ENCODE measurements at regions not wholly inside any gene's neighbourhood (a gene's known extent, or its start where the extent isn't known, plus 50 kb on each side); places are given as distances from the start of the nearest gene placed in this dataset.

GRCh38 chr22:49577168-49578060 lies 250.3 kb downstream of the BRD1 start:
- in situ Hi-C loops (cut with HindIII; ENCODE audit: low pct_unique_long_range_greater_than_20kb, low sequenced_read_pairs): no loop called here
- DNase-seq (ENCODE audit: low read depth, low spot score): no peak

- no peak for DNase-seq (ENCODE audit: low read depth, low spot score)
- in situ Hi-C loops (cut with HindIII; ENCODE audit: low pct_unique_long_range_greater_than_20kb, low sequenced_read_pairs): no loop called here
Measured at GRCh38 chr22:49576241-49577141, 251.2 kb downstream of the BRD1 start.

- no peak for DNase-seq (ENCODE audit: low read depth, low spot score)
- in situ Hi-C loops (cut with HindIII; ENCODE audit: low pct_unique_long_range_greater_than_20kb, low sequenced_read_pairs): no loop called here
Measured at GRCh38 chr22:49575703-49576081, 252.0 kb downstream of the BRD1 start.

GRCh38 chr22:49574881-49575702 lies 252.6 kb downstream of the BRD1 start:
- no peak for DNase-seq (ENCODE audit: low read depth, low spot score)
- in situ Hi-C loops (cut with HindIII; ENCODE audit: low pct_unique_long_range_greater_than_20kb, low sequenced_read_pairs): no loop called here

- in situ Hi-C loops (cut with HindIII; ENCODE audit: low pct_unique_long_range_greater_than_20kb, low sequenced_read_pairs): no loop called here
- no peak for DNase-seq (ENCODE audit: low read depth, low spot score)
Measured at GRCh38 chr22:49574205-49574880, 253.3 kb downstream of the BRD1 start.

- in situ Hi-C loops (cut with HindIII; ENCODE audit: low pct_unique_long_range_greater_than_20kb, low sequenced_read_pairs): no loop called here
- no peak for DNase-seq (ENCODE audit: low read depth, low spot score)
Measured at GRCh38 chr22:49573109-49573765, 254.4 kb downstream of the BRD1 start.

- no peak for DNase-seq (ENCODE audit: low read depth, low spot score)
- in situ Hi-C loops (cut with HindIII; ENCODE audit: low pct_unique_long_range_greater_than_20kb, low sequenced_read_pairs): no loop called here
Measured at GRCh38 chr22:49571326-49571725, 256.3 kb downstream of the BRD1 start.

- in situ Hi-C loops (cut with HindIII; ENCODE audit: low pct_unique_long_range_greater_than_20kb, low sequenced_read_pairs): no loop called here
- DNase-seq (ENCODE audit: low read depth, low spot score): no peak
Measured at GRCh38 chr22:49570032-49570848, 257.4 kb downstream of the BRD1 start.

GRCh38 chr22:49569286-49570031 lies 258.2 kb downstream of the BRD1 start:
- DNase-seq (ENCODE audit: low read depth, low spot score): no peak
- in situ Hi-C loops (cut with HindIII; ENCODE audit: low pct_unique_long_range_greater_than_20kb, low sequenced_read_pairs): no loop called here

- in situ Hi-C loops (cut with HindIII; ENCODE audit: low pct_unique_long_range_greater_than_20kb, low sequenced_read_pairs): no loop called here
- DNase-seq (ENCODE audit: low read depth, low spot score): no peak
Measured at GRCh38 chr22:49568751-49569285, 258.9 kb downstream of the BRD1 start.

GRCh38 chr22:49567899-49568750 lies 259.5 kb downstream of the BRD1 start:
- DNase-seq (ENCODE audit: low read depth, low spot score): no peak
- in situ Hi-C loops (cut with HindIII; ENCODE audit: low pct_unique_long_range_greater_than_20kb, low sequenced_read_pairs): no loop called here

- DNase-seq (ENCODE audit: low read depth, low spot score): no peak
- in situ Hi-C loops (cut with HindIII; ENCODE audit: low pct_unique_long_range_greater_than_20kb, low sequenced_read_pairs): no loop called here
Measured at GRCh38 chr22:49566693-49567092, 261.0 kb downstream of the BRD1 start.

- no peak for DNase-seq (ENCODE audit: low read depth, low spot score)
- in situ Hi-C loops (cut with HindIII; ENCODE audit: low pct_unique_long_range_greater_than_20kb, low sequenced_read_pairs): no loop called here
Measured at GRCh38 chr22:49566141-49566541, 261.5 kb downstream of the BRD1 start.

- in situ Hi-C loops (cut with HindIII; ENCODE audit: low pct_unique_long_range_greater_than_20kb, low sequenced_read_pairs): no loop called here
- DNase-seq (ENCODE audit: low read depth, low spot score): no peak
Measured at GRCh38 chr22:49565516-49565855, 262.2 kb downstream of the BRD1 start.

Data from SK-MEL-5 (cell line).